ENCODE measurements at regions not wholly inside any gene's neighbourhood (a gene's known extent, or its start where the extent isn't known, plus 50 kb on each side); places are given as distances from the start of the nearest gene placed in this dataset.

GRCh38 chr10:90504172-90504571 lies 353.7 kb downstream of the HTR7 start:
- intact Hi-C loops (cut with DNase I; ENCODE audit: low total_unique reads) = no loop called here
- TF ChIP-seq, protein P1, sequence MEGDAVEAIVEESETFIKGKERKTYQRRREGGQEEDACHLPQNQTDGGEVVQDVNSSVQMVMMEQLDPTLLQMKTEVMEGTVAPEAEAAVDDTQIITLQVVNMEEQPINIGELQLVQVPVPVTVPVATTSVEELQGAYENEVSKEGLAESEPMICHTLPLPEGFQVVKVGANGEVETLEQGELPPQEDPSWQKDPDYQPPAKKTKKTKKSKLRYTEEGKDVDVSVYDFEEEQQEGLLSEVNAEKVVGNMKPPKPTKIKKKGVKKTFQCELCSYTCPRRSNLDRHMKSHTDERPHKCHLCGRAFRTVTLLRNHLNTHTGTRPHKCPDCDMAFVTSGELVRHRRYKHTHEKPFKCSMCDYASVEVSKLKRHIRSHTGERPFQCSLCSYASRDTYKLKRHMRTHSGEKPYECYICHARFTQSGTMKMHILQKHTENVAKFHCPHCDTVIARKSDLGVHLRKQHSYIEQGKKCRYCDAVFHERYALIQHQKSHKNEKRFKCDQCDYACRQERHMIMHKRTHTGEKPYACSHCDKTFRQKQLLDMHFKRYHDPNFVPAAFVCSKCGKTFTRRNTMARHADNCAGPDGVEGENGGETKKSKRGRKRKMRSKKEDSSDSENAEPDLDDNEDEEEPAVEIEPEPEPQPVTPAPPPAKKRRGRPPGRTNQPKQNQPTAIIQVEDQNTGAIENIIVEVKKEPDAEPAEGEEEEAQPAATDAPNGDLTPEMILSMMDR (IDR thresholded peaks at IDR 0.05) = no peak
- TF ChIP-seq POLR2A (IDR thresholded peaks at IDR 0.05) = no peak
- no peaks in the 10 kb centered on the region for H3K9me3 ChIP-seq
- no peaks in the 10 kb centered on the region for H3K36me3 ChIP-seq
- no peaks in the 10 kb centered on the region for H3K4me1 ChIP-seq
- H3K27me3 ChIP-seq = no peaks in the 10 kb centered on the region
- DNase-seq = no peak
- no peak overlapping the region for H3K4me3 ChIP-seq
- H3K27ac ChIP-seq = no peak overlapping the region

- TF ChIP-seq, protein P1 (IDR thresholded peaks at IDR 0.05) = no peak
- no peak for TF ChIP-seq POLR2A (IDR thresholded peaks at IDR 0.05)
- no peak overlapping the region for H3K4me3 ChIP-seq
- no peaks in the 10 kb centered on the region for H3K4me1 ChIP-seq
- H3K27me3 ChIP-seq = no peaks in the 10 kb centered on the region
- H3K36me3 ChIP-seq = no peaks in the 10 kb centered on the region
- intact Hi-C loops (cut with DNase I; ENCODE audit: low total_unique reads) = no loop called here
- H3K9me3 ChIP-seq = no peaks in the 10 kb centered on the region
- DNase-seq = no peak
- H3K27ac ChIP-seq = no peak overlapping the region
Observed at GRCh38 chr10:90526721-90527120, 331.1 kb downstream of the HTR7 start.

GRCh38 chr10:90530521-90530920 lies 327.3 kb downstream of the HTR7 start:
- DNase-seq = no peak
- Histone ChIP-seq H3K27me3 (no peaks in the 10 kb centered on the region), H3K4me1 (no peaks in the 10 kb centered on the region)

DNA sequence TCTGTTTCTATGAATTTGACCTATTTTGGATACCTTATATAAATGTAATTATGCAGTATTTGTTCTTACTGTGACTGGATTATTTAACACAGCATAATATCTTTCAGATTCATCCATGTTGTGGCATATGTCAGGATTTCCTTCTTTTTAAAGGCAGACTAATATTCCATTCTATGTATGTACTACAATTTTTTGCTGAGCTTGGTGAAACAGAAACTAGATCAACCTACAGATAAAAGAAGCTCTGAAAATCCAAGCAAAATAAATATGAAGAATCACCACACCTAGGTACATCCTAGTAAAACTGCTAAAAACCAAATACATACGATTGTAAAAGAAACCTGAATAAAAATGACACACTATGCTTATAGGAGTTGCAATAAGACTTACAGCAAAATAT lies 300.5 kb downstream of the HTR7 start:
- intact Hi-C loops (cut with DNase I; ENCODE audit: low total_unique reads) = no loop called here

More at GRCh38 chr10:90530521-90530920, 327.3 kb downstream of the HTR7 start:
- no peak overlapping the region for H3K27ac ChIP-seq
- no peaks in the 10 kb centered on the region for H3K9me3 ChIP-seq
- H3K4me3 ChIP-seq = no peak overlapping the region
- intact Hi-C loops (cut with DNase I; ENCODE audit: low total_unique reads) = no loop called here
- no peaks in the 10 kb centered on the region for H3K36me3 ChIP-seq
- no peak for TF ChIP-seq POLR2A (IDR thresholded peaks at IDR 0.05)
- TF ChIP-seq, protein P1 (IDR thresholded peaks at IDR 0.05) = no peak

DNA sequence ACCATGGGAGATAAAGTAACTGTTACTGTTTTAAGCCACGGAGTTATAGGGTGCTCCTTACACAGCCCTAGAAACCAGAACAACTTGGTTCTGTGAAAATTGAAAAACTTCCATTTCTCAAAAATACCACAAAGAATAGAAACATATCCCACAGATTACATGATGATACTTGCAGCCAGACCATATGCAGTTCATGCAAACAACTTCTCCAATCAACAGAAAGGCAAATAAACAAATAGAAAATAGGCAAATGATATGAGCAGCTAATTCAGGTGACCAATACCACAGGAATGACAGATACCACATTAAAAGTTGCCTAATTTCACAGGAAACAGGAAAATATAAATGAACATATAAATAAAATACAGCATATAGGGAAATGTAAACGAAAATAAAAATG lies 297.5 kb downstream of the HTR7 start:
- TF ChIP-seq, protein P1 (IDR thresholded peaks at IDR 0.05) = no peak
- TF ChIP-seq POLR2A (IDR thresholded peaks at IDR 0.05) = no peak
- Histone ChIP-seq H3K4me3 (no peak overlapping the region), H3K27me3 (no peaks in the 10 kb centered on the region), H3K36me3 (no peaks in the 10 kb centered on the region), H3K9me3 (no peaks in the 10 kb centered on the region), H3K27ac (no peak overlapping the region), H3K4me1 (no peaks in the 10 kb centered on the region)
- intact Hi-C loops (cut with DNase I; ENCODE audit: low total_unique reads) = no loop called here
- no peak for DNase-seq

More for the DNA sequence above, 300.5 kb downstream of the HTR7 start:
- Histone ChIP-seq H3K4me1 (no peaks in the 10 kb centered on the region), H3K27me3 (no peaks in the 10 kb centered on the region), H3K9me3 (no peaks in the 10 kb centered on the region), H3K27ac (no peak overlapping the region), H3K4me3 (no peak overlapping the region), H3K36me3 (no peaks in the 10 kb centered on the region)
- DNase-seq = no peak
- TF ChIP-seq, protein P1 (IDR thresholded peaks at IDR 0.05) = no peak
- TF ChIP-seq POLR2A (IDR thresholded peaks at IDR 0.05) = no peak
